T-helper 17 cell (primary cell): ENCODE measurements at regions not wholly inside any gene's neighbourhood (a gene's known extent, or its start where the extent isn't known, plus 50 kb on each side); places are given as distances from the start of the nearest gene placed in this dataset.

ENCODE experiments used
- ATAC-seq: fragments of 150-1000 bp; cut with Tn5 transposase; 2 replicates; pipeline ENCODE4 v1.10.0; 2021; ENCODE audit warnings: mild to moderate bottlenecking, moderate library complexity
- DNase-seq, 3 donors: peaks; one replicate each; pipeline versions ENCODE4 v3.0.0 to v3.0.0-alpha.2; 2020 to 2021
- H3K9me3 ChIP-seq: one replicate; pipeline ENCODE4 v1.7.0; 2013; ENCODE audit warnings: low read length, mild to moderate bottlenecking; ENCODE audit not compliant: control insufficient read depth, poor library complexity, severe bottlenecking
- H3K27ac Mint-ChIP-seq: one replicate; pipeline ENCODE4 v1.8.0; 2022; ENCODE audit warnings: mild to moderate bottlenecking, moderate library complexity, mixed read lengths
- H3K27me3 Mint-ChIP-seq: one replicate; pipeline ENCODE4 v1.8.0; 2022; ENCODE audit warnings: mixed read lengths
- H3K36me3 Mint-ChIP-seq: one replicate; pipeline ENCODE4 v1.8.0; 2022; ENCODE audit warnings: low read depth, mixed read lengths
- H3K4me1 Mint-ChIP-seq: one replicate; pipeline ENCODE4 v1.8.0; 2022; ENCODE audit warnings: mild to moderate bottlenecking, mixed read lengths
- H3K4me3 Mint-ChIP-seq: one replicate; pipeline ENCODE4 v1.8.0; 2022; ENCODE audit warnings: mild to moderate bottlenecking, moderate library complexity, mixed read lengths

GRCh38 chr2:41997561-41997960 lies 50.3 kb upstream of the PKDCC start:
- no peak overlapping the region for H3K4me3 Mint-ChIP-seq
- no peak overlapping the region for H3K27ac Mint-ChIP-seq
- ATAC-seq (no peak), DNase-seq (no peak)
- H3K27me3 Mint-ChIP-seq: peaks cover 15% of the 10 kb centered on the region
- peaks cover 2% of the 10 kb centered on the region for H3K4me1 Mint-ChIP-seq
- no peaks in the 10 kb centered on the region for H3K9me3 ChIP-seq
- peaks cover 2% of the 10 kb centered on the region for H3K36me3 Mint-ChIP-seq
